GM18499 (cell line): ENCODE measurements at regions not wholly inside any gene's neighbourhood (a gene's known extent, or its start where the extent isn't known, plus 50 kb on each side); places are given as distances from the start of the nearest gene placed in this dataset.
"Not testable (repeated sequence)": the region's sequence is repeated elsewhere in the genome, so short reads cannot be mapped to it uniquely, and the experiment has no call there.

Experiments used
- ATAC-seq: cut with Tn5 transposase; IDR thresholded peaks from one replicate; pipeline ENCODE4 v1.9.1; 2021; ENCODE audit warnings: moderate number of reproducible peaks; ENCODE audit not compliant: insufficient read depth, unreplicated experiment

DNA sequence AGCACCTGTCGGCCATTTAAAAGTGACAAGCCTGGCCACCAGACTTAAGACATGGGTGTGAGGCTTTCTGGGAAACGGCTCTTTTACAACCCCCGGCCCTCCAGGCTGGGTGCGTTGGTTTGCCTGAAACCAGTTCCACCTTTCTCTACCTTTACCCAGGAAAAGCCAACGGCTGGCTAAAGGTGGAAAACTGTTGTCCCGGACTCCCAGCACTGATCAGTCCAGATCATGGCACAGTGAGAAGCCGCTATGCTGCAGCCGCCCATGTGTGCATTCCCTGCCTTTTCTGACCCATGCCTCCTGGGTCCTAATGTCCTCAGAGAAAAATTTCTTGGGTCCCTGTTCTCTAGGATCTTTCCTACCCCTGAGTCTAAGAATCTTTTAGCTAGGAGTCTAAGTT is 655.7 kb upstream of the HS3ST5 start:
- ATAC-seq: no peak

DNA sequence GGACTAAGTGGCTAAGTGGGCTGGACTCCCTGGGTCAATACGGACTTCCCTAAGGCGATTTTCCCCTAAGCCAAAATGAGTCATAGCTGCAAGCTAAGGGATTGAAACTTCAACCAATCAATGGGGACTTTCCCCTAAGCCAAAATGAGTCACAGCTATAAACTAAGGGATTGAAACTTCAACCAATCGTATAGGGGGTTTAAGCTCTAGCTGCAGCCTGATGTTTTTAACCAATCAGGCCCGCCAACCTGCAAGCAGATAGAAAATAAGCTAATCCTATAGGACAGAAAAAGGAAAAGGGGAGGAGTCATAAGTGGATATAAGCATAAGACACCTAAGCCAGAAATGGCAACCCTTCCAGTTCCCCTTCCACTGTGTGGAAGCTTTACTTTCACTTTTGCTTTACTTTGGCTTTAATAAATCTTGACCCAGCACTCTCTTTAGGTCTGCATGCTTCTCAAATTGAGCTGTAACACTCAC is 655.0 kb upstream of the HS3ST5 start:
- peak; percentile 72 for ATAC-seq

DNA sequence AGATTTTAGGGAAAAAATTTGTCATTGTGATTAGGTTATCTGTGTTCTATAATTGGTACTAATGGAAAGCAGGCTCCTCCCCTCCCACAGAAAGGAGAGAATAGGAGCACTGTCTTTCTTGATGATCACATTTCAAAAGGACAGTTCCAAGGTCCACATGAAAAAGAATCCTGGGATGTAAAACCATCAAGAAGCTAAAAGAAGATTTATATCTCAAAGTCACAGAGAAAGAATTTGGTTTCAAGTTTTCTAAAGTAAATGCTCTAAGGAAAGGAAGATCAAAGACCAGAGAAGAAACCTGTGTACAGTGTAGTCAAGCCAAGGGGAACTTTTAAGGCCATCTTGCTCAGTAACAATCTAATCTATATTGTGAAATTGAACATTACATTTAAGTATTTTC is 652.7 kb upstream of the HS3ST5 start:
- ATAC-seq: no peak

DNA sequence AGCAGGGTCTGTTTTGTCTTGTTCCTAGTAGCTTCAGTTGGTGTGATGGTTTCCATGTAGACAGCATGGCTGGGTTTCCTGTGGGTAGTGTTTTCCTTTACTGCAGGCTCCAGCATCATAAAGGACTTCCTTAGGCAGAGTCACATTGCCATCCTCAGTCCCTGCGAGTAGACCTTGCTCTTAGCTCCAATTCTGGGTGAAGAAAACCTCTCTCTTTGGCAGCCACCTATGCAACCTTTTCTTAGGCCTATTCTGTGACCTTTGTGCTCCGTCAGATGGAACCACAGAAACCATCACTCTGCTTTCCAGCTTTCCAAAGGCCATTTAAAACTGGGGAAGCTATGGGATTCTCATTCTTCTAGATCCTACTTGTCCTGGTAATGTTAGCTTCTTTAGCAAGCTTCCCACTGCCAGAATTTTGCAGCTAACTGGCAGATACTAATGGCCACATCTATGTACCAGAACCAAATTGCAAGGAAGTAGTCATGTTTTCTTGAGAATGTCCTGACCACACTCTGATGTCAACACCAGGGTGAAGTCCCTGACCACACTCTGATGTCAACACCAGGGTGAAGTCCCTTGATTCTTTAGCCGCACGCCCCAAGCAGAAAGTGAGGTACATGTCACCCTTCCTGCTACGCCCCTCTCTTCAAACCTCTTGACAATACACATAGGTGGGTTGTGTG is 646.6 kb upstream of the HS3ST5 start:
- ATAC-seq: peak; percentile 98

DNA sequence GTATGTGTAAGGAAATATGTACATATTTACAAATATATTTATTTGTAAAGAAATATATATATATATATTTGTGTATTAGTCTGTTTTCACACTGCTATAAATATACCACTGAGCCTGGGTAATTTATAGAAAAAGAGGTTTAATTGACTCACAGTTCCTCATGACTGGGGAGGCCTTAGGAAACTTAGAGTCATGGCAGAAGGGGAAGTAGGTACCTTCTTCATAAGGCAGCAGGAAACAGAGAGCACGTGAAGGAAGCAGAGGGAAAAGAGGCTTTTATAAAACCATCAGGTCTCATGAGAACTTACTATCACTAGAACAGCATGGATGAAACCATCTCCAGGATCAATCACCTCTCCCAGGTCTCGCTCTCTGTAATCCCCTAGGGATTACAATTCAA is 644.5 kb upstream of the HS3ST5 start:
- ATAC-seq: no peak

DNA sequence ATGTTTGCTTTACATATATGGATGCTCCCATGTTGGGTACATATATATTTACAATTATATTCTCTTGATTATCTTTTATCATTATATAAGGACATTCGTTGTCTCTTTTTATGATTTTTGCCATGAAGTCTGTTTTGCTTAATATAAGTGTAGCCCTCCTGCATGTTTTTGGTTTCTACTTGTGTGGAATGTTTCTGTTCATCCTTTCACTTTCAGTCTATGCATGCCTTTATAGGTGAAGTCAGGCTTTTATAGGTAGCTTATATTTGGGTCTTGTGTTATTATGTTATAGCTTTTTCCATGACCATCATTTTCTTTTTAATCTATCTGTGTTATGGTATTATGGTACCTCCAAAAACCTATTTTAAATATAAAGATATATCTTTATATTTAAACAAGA is 612.5 kb upstream of the HS3ST5 start:
- ATAC-seq: no peak

- no peak for ATAC-seq
Observed at GRCh38 chr6:114952229-114952628, 609.4 kb upstream of the HS3ST5 start.

DNA sequence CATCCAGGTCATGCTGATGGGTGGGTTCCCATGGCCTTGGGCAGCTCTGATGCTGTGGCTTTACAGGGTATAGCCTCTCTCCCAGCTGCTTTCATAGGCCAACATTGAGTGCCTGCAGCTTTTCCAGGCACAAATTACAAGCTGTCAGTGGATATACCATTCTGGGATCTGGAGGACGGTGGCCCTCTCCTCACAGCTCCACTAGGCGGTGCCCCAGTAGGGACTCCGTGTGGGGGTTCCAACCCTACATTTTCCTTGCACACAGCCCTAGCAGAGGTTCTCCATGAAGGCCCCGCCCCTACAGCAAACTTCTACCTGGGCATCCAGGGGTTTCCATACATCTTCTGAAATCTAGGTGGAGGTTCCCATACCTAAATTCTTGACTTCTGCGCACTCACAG is 602.6 kb upstream of the HS3ST5 start:
- no peak for ATAC-seq

- no peak for ATAC-seq
Observed at GRCh38 chr6:114941078-114941477, 598.3 kb upstream of the HS3ST5 start.

DNA sequence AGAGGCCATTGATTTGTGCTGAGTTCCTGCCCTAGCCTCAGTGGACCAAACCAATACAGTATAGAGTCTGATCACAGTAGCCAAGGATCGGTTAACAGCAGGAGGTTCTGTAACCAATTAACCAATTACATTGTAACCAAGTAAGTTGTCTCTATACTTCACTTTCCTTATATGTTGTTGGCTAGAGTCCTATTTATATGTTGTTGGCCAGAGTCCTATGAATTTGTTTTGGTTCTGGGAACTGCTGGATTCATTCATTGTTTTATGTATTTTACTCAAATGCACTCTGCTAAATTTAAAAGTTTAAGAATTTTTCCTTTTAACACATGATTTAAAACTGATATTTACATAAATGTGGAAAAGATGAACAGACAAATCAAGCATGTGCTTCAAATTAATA is 597.4 kb upstream of the HS3ST5 start:
- ATAC-seq: no peak

- ATAC-seq: no peak
Observed at GRCh38 chr6:114939630-114940029, 596.8 kb upstream of the HS3ST5 start.

GRCh38 chr6:114936080-114936479 is 593.3 kb upstream of the HS3ST5 start:
- ATAC-seq: no peak

DNA sequence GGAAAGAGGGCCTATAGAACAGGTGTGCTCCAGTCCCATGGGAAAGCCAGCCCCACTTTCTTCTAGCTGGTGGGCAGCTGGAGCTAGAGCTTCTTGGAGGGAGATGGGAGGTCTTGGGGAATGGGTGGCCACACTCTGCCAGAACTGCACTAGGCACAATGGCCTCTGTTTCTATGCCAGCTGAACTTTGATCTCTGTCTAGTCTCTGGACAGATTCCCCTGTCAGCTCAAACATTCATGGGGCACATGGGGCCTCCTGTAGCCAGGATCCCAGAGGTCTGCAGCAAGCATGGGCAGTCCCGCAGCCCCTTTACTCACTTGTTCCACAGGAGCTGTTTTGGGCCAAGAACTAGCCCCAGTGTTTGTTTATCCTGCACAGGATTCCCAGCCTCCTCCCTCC is 591.3 kb upstream of the HS3ST5 start:
- no peak for ATAC-seq

DNA sequence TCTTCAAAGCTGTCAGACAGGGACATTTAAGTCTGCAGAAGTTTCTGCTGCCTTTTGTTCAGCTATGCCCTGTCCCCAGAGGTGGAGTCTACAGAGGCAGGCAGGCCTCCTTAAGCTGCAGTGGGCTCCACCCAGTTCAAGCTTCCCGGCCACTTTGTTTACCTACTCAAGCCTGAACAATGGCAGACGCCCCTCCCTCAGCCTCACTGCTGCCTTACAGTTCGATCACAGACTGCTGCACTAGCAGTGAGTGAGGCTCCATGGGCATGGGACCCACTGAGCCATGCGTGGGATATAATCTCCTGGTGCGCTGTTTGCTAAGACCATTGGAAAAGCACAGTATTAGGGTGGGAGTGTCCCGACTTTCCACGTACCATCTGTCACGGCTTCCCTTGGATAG is 585.9 kb upstream of the HS3ST5 start:
- ATAC-seq: not testable (repeated sequence)

DNA sequence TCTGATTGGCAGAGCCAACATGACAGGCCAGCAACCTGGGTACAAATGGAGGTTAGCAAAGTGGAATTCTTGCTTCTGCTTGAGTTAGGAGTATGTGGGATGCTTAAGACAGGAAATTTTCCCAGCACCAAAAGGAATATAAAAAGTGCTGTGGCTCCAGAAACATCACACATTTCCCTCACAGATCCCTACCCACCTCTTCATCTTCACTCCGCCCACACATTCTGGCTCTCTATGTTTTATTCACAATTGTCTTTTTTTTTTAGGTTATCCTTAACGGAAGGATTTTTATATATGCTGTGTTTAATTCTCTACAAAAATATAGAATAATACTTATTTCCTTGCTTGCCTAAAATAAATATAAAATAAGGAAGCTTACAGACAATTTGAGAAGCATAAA is 563.3 kb upstream of the HS3ST5 start:
- no peak for ATAC-seq

DNA sequence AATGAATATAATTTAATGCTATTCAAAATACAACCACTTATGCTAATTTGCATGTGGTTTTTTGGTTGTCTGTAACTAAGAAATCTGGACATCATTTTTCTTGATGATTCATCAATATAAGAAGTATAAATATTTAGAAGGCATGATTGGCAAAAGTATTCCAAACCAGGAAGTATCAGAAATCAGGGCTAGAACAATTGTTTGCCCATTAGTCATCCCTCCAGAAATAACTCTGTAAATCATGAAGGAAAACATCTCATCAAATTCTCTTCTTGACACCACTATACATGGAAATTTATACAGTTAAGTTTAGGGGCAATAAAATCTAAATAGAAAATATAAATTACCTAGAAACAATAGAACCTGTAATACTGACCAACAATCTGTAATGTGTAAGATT is 554.7 kb upstream of the HS3ST5 start:
- no peak for ATAC-seq

GRCh38 chr6:114892211-114892610 is 549.4 kb upstream of the HS3ST5 start:
- ATAC-seq: no peak

GRCh38 chr6:114888241-114888640 is 545.4 kb upstream of the HS3ST5 start:
- no peak for ATAC-seq

GRCh38 chr6:114886670-114887436 is 544.0 kb upstream of the HS3ST5 start:
- ATAC-seq: no peak

DNA sequence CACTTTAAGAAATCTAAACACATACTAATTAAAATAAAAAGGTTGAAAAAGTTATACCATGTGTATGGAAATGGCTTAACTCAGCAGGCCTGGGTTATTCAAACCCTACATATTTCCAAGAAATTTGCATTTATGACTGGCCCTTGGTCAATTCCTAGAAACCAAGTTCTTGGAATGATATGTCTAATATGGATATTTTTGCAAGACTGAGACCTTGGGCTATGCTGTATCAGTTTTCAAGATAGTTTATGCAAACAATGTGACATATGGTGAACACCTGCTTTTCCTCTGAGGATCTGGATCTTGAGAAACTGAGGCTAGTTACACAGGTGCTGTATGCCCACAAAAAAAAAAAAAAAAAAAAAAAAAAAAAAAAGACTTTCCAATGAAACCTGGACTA is 536.9 kb upstream of the HS3ST5 start:
- no peak for ATAC-seq

DNA sequence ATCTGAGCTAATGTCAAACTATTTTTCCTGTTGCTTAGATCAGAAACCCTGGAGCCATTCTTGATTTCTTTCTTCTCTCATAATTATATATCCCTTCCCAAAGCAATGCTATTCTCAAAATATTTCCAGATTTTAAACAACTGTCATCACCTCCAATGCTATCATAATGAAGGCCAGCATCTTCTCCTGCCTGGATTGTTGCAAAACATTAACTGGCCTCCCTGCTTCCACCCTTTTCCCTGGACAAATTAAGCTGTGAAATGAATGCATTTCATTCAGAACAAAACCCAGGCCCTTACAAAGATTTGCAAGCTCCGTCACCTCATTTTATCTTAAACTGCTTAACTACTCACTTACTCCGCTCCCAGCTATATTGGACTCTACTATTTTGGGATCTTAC is 535.3 kb upstream of the HS3ST5 start:
- no peak for ATAC-seq

- ATAC-seq: no peak
Observed at GRCh38 chr6:114874410-114874809, 531.6 kb upstream of the HS3ST5 start.
